HG03342 (cell line): ENCODE measurements at regions not wholly inside any gene's neighbourhood (a gene's known extent, or its start where the extent isn't known, plus 50 kb on each side); places are given as distances from the start of the nearest gene placed in this dataset.
A peak's percentile ranks its signal among the peaks of the same experiment; 100 is the strongest.
"Not testable (repeated sequence)": the region's sequence is repeated elsewhere in the genome, so short reads cannot be mapped to it uniquely, and the experiment has no call there.

Experiments used
- ATAC-seq: cut with Tn5 transposase; IDR thresholded peaks from one replicate; pipeline ENCODE4 v1.9.1; 2021; ENCODE audit warnings: mild to moderate bottlenecking, moderate library complexity; ENCODE audit not compliant: unreplicated experiment

DNA sequence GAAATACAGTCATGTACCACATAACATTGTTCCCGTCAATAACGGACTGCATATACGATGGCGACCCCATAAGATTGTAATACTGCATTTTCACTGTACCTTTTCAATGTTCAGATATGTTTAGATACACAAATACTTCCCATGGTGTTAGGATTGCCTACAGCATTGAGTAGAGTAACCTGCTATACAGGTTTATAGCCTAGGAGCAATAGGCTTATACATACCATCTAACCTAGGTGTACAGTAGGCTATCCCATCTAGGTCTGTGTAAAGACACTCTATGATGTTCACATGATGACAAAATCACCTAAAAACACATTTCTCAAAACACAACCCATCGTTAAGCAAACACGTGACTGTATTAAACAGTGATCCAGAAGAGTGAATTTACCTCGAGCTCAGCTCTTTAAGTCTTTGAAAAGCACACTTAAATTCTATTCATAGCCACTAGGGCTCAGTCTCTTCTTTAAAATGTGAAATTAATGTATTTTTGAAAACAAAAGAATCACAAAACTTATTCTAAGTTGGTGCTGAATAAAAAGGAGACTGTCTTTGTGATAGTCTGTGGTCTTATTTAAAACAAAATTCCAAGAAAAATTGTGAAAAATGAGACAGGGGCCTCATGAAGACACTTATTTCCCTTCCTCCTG lies 239.1 kb upstream of the ARID2 start:
- ATAC-seq = no peak

DNA sequence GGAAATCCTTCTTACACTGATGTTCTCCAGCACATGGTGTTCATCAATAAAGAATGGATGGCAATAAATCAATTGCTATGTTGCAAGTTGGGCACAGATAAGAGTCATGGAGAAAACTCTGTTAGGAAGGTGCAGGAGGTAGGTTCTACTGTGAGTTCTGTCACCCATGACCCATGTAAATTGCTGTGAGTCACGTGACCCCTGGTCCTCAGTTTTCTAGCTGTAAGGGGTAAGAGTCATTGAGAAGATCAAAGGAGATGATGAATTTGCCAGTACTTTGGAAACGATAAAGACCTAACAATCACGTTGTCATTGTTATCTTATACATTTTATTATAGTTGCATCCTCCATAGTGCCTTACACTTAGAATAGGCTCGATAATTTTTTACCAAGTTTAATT lies 235.2 kb upstream of the ARID2 start:
- ATAC-seq = no peak

DNA sequence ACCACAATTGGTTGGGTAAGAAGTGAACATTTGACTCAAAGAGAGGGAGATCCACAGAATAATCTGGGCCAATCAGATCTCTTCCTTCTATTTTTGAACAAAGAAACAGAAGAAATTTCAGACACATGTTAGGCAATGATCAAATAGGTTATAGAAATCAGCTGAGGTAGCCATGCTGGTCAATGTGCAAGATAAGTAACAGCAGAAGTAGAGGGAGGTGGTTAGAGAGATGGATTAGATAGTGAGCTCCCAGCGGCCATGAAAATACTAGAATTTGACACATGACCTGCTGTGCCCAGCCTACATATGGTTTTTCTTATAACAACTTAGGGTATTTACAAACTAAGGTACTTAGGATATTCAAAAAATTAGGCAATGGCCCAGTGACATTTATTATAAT lies 230.9 kb upstream of the ARID2 start:
- ATAC-seq = no peak

DNA sequence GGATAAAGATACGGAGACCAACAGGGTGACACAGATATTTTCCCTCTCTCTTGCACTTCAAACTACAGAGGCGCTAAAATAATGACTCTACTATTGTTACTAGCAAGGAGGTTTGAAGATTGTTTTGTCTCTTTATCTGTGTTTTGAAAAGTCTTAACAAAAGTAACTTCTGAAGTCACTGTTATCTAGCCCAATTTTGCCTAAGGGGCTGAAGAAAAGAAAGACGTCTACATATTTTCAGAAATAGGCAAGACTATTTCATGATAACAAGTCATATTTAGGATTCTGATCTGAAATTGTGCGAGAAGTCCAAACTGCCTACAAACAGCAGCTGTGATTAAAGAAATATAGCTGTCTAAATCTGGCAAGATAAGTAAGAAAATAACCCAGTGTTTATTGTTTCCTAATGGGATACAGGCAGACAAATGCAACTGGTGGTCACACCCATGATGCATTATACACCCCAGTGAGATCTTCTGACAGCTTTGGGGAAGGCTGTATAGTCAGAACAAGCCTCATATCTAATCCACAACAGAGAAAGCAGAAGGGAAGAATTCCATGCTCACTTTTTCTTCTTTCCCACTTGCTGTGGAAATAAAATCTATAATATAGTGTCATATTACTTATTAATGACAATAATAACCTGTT lies 226.9 kb upstream of the ARID2 start:
- no peak for ATAC-seq

DNA sequence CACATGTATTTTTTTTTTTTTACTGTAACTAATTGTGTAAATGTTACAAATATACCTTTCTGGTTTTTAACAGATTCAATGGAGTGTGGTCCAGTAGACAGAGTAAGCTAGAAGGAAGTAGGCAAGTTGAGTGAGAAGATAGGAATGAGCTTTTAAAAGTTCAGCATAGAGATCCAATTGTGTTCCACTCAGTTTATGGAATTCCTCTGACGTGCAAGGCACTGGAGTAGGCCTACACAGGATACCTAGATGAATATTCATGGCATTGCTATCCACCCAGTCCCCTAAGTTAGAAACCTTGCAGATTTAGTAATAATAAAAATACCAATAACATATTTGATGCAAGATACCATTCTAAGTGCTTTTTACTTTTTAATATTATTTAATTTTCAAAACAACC lies 225.6 kb upstream of the ARID2 start:
- ATAC-seq = no peak

DNA sequence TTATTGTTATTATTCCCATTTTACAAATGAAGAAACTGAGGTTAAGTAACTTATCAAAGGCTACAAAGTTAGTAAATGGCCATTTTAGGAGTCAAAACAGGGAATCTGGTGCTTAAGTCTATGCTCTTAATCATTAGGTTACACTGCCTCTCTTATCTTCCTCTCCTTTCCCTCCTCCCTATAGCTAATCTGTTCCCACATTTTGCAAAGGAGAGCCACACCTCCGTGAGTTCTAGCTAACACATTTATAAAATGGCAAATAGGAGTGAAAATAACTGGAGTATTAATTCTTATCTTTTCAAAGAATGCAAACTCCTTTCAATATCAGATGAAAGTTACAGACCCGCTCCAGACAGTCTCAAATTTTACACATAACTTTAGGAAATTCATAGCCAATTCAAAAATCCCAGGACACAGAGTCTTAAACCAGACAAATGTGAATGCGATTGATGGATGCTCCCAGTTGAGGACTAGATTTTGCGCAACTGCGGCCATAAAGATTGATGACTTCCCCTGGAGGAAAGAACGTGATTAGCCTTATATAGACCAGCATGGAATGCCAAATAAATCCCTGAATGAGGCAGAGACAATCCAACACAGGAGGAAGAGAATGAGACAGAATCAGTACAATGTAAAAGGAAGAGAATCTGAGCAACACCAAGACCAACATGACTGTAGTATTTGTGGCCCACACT lies 225.0 kb upstream of the ARID2 start:
- ATAC-seq = no peak

DNA sequence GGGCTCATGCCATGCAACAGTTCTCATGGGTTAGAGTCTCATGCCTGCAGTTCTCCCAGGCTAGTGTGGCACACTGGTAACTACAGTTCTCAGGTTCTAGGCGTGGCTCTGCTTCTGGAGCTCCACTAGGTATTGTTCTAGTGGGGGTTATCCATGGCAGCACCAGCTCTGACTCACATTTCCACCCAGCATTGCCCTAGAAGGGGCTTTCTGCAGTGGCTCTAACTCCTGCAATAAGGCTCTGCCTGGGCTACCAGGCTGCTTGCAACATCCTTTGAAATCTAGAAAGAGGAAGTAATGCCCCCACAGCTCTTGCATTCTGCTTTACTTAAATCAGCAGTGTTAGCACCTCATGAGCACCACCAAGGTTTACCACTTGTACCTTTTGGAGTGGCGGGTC lies 220.3 kb upstream of the ARID2 start:
- ATAC-seq = no peak

DNA sequence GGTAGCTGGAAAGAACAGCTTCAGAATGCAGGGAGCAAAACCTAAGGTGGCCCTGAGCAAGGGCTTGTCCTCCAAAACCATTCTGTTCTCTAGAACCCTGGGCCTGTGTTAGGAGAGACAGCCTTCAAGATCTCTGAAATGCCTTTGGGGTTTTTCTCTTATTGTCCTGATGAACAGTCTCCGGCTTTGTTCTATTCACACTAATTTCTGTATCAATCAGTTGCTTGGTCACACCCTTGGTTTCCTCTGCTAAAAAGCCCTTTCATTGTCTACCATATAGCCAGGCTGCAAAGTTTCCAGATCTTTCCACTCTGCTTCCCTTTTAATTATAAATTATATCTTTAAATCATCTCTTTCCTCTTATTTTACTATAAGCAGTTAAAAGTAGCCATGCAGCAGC lies 219.9 kb upstream of the ARID2 start:
- no peak for ATAC-seq

DNA sequence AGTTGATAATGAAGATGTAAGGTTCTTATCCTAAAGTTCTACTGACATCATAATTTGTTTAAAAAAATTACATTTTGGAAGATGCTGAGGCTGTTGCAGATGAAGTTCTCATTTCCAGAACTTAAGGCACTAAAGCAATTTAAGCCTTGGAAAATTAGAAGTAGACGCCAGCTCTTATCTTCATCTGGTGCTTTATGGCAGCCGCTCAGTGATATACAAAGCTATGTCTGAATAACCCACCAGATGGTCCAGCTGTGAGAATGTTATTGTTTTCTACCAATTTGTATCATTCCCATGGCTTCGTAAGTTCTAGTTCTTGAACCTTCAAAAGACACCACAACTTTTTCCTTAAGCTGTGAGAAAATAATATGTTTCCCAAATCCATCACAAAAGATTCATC lies 212.1 kb upstream of the ARID2 start:
- no peak for ATAC-seq

DNA sequence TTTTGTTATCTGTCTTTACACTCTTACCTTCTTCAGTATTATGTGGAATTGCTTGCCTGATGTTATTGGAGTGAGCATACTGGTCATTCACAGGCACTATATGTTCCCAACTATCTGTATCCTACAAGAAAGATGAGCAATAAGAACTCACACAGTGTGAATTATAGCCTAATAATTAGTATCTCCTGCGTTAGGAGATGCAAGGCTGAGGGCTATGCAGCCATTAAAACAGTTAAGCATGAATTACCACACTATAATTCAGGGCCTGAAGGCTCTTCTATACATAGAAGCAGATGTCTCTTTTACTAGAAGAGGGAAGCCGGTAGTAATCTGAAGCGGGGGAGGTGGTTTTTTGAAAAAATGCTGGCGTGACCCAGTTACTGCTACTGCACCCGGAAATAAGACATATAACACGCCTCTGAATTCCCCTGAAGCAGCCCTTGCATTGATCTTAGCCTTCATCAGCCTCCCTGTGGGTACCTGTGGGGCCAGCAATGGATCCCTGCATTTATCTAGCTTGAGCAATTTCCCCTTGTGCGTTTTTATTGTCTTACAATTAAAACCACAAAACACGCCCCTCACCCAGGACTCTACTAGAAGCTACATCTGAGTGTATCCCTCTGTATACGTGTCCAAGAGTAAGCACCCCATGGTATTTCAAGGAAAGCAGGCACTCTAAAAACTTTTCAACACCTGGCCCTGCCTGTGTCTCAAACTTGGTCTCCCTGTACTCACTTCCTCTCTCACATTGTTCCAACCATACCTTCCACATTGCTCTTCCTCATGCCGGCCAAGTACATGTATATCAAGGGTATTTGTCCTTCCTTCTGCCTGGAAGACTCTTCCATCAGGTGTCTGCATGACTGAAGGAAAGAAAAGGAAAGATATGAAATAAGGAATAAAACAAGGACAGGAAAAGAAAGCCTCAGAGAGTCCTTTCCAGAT lies 210.9 kb upstream of the ARID2 start:
- ATAC-seq = no peak

DNA sequence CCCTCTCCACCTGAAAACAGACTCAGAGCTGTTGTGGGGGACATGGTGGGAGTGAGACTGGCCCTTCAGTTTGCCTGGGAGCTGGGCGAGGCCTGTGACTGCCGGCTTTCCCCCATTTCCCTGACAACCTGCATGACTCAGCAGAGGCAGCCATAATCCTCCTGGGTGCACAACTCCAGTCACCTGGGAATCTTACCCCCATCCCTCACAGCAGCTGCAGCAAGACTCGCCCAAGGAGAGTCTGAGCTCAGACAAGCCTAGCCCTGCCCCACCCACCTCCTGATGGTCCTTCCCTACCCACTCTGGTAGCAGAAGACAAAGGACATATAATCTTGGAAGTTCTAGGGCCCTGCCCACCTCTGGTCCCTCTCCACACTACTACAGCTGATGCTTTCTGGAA lies 207.3 kb upstream of the ARID2 start:
- ATAC-seq = no peak

DNA sequence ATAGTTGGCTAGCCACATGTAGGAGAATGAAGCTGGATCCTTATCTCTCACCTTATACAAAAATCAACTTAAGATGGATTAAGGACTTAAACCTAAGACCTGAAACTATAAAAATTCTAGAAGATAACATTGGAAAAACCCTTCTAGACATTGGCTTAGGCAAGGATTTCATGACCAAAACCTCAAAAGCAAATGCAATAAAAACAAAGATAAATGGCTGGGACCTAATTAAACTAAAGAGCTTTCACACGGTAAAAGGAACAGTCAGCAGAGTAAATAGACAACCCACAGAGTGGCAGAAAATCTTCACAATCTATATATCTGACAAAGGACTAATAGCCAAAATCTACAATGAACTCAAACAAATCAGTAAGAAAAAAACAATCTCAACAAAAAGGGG lies 202.7 kb upstream of the ARID2 start:
- not testable (repeated sequence) for ATAC-seq

DNA sequence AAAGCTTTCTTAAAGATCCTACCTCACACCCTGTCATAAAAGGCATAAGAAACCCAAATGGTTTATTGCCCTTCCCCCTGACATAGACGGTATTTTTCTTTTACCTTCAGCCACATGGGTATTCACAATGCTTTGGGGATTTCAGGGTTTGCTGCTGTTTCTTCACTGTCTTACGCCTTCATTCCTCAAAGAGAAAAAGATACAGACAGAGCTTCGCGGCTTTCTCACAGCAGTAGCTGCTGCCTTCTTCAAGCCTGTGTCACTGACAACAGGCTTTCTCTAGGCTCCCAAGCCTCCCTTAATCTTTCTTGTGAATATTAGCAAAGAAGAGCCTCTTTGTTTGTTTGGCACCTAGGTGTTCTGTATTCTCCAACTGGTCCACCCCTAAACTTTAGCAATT lies 197.4 kb upstream of the ARID2 start:
- ATAC-seq = no peak

DNA sequence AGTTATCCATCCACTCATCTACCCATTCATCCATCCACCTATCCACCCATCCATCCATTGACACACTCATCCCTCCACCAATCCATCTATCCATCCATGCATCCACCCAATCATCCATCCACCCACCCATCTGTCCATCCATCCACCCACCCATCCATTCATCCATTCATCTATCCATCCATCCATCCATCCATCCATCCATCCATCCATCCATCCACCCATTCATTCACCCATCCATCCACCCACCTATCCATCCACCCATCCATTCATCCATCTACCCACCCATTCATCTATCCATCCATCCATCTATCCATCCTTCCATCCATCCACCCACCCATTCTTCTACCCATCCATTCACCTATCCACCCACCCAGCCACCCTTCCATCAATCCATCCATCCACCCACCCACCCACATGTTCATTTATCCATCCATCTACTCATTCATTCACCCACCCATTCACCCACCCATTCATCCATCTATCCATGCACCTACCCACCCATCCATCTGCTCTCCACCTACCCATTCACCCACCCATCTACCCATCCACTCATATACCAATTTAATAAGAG lies 193.8 kb upstream of the ARID2 start:
- no peak for ATAC-seq

DNA sequence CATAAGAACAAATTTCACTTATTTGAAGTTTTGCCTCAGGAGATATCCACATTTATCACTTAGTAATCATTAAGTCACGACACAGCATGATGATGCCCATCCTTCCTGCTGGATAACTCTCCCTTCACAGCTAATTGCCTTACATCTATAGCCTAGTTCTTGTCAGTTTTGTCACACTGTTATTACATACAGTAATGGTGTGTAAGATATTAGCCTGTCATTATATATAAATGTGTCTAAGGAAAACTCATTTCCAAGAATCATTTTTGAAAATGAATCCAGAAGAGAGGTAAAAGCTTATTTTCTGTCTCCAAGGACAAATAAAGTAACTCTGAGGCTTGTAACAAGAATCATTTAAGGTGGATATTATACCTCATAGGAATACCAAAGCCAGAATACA lies 193.2 kb upstream of the ARID2 start:
- no peak for ATAC-seq

DNA sequence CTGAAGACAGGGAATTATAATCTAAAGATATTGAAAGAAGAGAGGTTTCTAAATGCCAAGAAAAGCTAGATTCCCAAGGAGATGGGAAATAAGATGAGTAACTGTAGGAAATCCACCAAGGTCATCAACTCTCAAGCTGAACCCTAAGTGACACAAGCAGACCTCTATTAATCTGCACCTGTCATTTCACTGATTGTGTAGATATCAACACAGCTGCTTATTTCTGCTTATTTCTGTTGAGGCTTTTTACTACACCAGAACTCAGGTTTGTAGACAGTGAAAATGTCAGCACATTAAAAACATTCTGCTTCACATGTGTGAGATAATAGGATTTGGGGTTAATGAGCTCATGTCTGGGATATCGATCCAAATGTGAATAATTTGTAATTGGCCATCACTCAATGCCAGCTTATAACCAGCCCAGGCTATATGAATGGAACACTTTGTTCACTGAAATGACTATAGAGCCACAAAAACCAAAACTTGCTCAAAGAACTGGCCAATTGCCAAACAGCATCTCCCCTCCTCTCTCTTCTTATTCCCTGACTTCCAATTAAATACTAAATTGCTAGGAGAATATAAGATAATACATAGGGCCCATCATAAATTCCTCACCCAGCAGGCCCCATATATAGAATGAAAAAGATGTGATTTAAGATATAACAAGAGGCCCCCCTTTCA lies 188.7 kb upstream of the ARID2 start:
- no peak for ATAC-seq

DNA sequence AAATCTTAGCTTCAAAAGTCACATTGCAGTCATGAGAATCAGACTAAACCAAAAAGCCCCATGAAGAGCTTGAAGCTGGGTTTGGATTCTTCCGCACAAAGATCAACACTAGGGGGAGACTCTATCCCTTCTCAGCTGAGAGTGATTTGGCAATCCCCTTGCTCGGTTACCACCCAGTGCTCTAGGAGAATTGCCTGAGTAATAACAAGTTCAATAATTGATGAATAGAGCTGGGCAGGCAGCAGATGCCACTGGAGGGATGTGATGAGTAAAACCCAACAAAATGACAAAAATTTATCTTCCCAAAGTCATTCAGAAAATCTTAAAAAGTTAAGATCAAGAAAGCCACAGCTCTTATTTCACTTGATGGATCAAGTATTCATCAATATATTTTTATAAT lies 185.6 kb upstream of the ARID2 start:
- ATAC-seq = peak; percentile 91

DNA sequence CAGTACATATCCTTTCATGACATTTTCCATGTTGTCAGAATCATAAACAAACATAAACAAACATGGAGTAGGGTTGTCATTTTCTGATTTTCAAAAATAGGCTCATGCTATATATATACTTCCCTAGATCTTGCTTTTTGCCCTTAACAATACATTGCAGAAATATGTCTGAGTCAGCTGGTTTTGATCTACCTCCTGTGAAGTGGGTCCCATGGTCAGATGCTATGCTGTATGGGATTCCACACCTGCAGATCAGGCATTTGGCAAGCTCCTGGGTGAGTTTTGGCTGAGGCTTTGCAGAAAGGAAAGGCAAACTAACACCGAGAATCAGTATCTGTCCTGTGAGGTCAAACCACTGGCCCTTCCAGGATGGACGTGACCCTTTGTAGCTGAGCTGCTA lies 183.0 kb upstream of the ARID2 start:
- ATAC-seq = no peak

DNA sequence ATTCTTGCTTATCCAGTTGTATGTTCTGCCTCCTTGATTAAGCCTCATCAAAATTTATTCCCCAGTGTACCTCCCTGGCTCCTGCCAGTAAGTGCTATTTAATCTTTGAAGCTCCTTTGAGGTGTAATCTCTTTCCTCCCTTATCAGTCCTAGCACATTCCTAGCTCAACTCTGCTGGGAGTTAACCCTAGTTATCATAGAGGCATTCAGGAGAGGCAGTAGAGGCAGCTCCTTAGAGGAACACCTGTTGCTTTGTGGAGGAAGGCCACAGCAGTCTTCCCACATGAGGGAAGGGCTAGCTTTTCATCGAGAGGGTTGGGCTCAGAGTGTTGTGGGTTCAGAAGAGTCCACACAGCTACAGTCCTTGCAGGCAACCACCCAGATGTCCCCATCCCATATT lies 182.4 kb upstream of the ARID2 start:
- ATAC-seq = no peak

DNA sequence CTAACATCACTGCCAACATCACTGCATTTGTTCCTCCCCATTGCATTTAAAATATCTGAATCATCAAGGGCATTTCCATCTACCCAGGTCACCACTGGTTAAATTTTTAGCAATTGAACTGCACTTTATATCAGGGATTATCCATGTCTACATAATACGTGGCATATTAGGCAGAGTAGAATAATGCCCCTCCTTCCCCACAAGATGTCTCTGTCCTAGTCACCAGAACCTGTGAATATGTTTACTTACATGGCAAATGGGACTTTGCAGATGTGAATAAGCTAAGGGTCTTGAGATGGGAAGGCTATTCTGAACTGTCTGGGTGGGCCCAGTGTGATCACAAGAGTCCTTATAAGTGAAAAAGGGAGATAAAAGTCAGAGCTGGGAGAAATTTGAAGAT lies 181.7 kb upstream of the ARID2 start:
- ATAC-seq = no peak
